ENCODE measurements at regions not wholly inside any gene's neighbourhood (a gene's known extent, or its start where the extent isn't known, plus 50 kb on each side); places are given as distances from the start of the nearest gene placed in this dataset.

DNA sequence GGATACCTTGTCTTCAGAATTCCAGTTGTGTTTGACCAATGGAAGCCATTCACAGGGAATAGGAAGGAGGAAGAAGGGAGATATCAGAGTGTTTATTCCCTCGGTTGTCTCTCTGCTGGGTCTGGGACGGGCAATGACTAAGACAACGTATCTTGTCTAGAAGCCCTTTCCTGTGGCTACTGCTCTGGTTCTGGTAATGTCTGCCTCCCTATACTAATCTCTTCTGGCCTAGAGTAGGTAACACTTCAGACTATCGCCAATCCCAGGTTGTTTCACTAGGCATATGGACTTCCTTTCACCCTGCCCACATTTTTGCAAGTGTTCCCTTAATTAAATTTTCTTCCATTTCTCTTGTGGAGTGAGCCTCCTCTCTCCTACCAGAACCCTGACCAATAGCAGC is 687.7 kb upstream of the TBX3 start:
- TF ChIP-seq, protein P1, sequence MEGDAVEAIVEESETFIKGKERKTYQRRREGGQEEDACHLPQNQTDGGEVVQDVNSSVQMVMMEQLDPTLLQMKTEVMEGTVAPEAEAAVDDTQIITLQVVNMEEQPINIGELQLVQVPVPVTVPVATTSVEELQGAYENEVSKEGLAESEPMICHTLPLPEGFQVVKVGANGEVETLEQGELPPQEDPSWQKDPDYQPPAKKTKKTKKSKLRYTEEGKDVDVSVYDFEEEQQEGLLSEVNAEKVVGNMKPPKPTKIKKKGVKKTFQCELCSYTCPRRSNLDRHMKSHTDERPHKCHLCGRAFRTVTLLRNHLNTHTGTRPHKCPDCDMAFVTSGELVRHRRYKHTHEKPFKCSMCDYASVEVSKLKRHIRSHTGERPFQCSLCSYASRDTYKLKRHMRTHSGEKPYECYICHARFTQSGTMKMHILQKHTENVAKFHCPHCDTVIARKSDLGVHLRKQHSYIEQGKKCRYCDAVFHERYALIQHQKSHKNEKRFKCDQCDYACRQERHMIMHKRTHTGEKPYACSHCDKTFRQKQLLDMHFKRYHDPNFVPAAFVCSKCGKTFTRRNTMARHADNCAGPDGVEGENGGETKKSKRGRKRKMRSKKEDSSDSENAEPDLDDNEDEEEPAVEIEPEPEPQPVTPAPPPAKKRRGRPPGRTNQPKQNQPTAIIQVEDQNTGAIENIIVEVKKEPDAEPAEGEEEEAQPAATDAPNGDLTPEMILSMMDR (IDR thresholded peaks at IDR 0.05; ENCODE audit: low read depth, low read length), result no peak
- TF ChIP-seq POLR2A (IDR thresholded peaks at IDR 0.05; ENCODE audit: extremely low read depth, insufficient read length), result no peak
- TF ChIP-seq, protein P2, sequence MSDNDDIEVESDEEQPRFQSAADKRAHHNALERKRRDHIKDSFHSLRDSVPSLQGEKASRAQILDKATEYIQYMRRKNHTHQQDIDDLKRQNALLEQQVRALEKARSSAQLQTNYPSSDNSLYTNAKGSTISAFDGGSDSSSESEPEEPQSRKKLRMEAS (IDR thresholded peaks at IDR 0.05; ENCODE audit: low read depth, low read length), result no peak
